Kidney (tissue), 13 donors: ENCODE measurements at regions not wholly inside any gene's neighbourhood (a gene's known extent, or its start where the extent isn't known, plus 50 kb on each side); places are given as distances from the start of the nearest gene placed in this dataset.

Experiments used
- DNase-seq, 5 donors: peaks; one replicate each; pipeline ENCODE4 v3.0.0-alpha.2; 2013 to 2020
- FAIRE-seq: peaks from 2 replicates; lab custom pipeline; 2012; peaks lifted over from hg19 to GRCh38; lab: Jason Lieb, UNC
- H3K27ac ChIP-seq, 2 donors: one replicate each; pipeline ENCODE4 v1.7.0; 2013; ENCODE audit warnings: low read depth in 2 of 2, low read length in 2 of 2, inconsistent platforms in 1 of 2
- H3K27me3 ChIP-seq: one replicate; pipeline ENCODE4 v1.7.1; 2013; ENCODE audit warnings: low read length, inconsistent platforms; ENCODE audit not compliant: control insufficient read depth, insufficient read depth
- H3K36me3 ChIP-seq, 3 donors: one replicate each; pipeline versions ENCODE4 v1.7.0 to v1.7.1; 2013; ENCODE audit warnings: low read length in 3 of 3, control low read depth in 1 of 3, inconsistent platforms in 1 of 3; ENCODE audit not compliant: insufficient read depth in 3 of 3, control insufficient read depth in 2 of 3
- H3K4me1 ChIP-seq, 3 donors: one replicate each; pipeline versions ENCODE4 v1.7.0 to v1.7.1; 2013; ENCODE audit warnings: low read length in 3 of 3, inconsistent platforms in 1 of 3, low read depth in 1 of 3; ENCODE audit not compliant: control insufficient read depth in 2 of 3, insufficient read depth in 2 of 3
- H3K4me3 ChIP-seq, 3 donors: one replicate each; pipeline versions ENCODE4 v1.7.0 to v1.8.1; 2013; ENCODE audit warnings: low read length in 3 of 3, control low read depth in 1 of 3, inconsistent platforms in 1 of 3
- H3K9ac ChIP-seq, 3 donors: one replicate each; pipeline versions ENCODE4 v1.7.0 to v1.7.1; 2013; ENCODE audit warnings: low read length in 3 of 3, control low read depth in 1 of 3, inconsistent platforms in 1 of 3
- H3K9me3 ChIP-seq, 3 donors: one replicate each; pipeline versions ENCODE4 v1.7.0 to v1.7.1; 2013; ENCODE audit warnings: low read length in 3 of 3, control low read depth in 1 of 3, inconsistent platforms in 1 of 3; ENCODE audit not compliant: control insufficient read depth in 2 of 3, insufficient read depth in 1 of 3
- intact Hi-C: fragments of 100-400 bp; cut with DNase I; formaldehyde crosslinking; loops from one replicate; pipeline ENCODE4 v1.11.1; 2022
- TF ChIP-seq, protein P1 (sequence below): IDR thresholded peaks from 3 replicates; pipeline ENCODE4 v1.5.1; 2012; ENCODE audit warnings: mild to moderate bottlenecking, moderate library complexity, borderline replicate concordance; ENCODE audit not compliant: insufficient read depth; ENCODE audit errors: extremely low read depth
- donor health status: control.
- donor health status: control.
- donor health status: control.
- donor health status: control.
- donor health status: control.
- donor health status: DM: yes; HTN: yes; CAD: no.
- donor health status: Normal renal cell carcinoma (clear cell type).

GRCh38 chr14:45531022-45531421 lies 278.0 kb upstream of the MIS18BP1 start:
- no peaks in the 10 kb centered on the region for H3K27me3 ChIP-seq
- no peak for FAIRE-seq
- intact Hi-C loops: no loop called here
- peaks cover 0 to 9% (median 3%) of the 10 kb centered on the region in 3 donors for H3K9me3 ChIP-seq
- no peak overlapping the region for H3K9ac ChIP-seq
- H3K4me3 ChIP-seq: no peak overlapping the region
- TF ChIP-seq, protein P1, sequence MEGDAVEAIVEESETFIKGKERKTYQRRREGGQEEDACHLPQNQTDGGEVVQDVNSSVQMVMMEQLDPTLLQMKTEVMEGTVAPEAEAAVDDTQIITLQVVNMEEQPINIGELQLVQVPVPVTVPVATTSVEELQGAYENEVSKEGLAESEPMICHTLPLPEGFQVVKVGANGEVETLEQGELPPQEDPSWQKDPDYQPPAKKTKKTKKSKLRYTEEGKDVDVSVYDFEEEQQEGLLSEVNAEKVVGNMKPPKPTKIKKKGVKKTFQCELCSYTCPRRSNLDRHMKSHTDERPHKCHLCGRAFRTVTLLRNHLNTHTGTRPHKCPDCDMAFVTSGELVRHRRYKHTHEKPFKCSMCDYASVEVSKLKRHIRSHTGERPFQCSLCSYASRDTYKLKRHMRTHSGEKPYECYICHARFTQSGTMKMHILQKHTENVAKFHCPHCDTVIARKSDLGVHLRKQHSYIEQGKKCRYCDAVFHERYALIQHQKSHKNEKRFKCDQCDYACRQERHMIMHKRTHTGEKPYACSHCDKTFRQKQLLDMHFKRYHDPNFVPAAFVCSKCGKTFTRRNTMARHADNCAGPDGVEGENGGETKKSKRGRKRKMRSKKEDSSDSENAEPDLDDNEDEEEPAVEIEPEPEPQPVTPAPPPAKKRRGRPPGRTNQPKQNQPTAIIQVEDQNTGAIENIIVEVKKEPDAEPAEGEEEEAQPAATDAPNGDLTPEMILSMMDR: no peak
- no peaks in the 10 kb centered on the region for H3K4me1 ChIP-seq
- no peak for DNase-seq
- no peak overlapping the region for H3K27ac ChIP-seq
- H3K36me3 ChIP-seq: no peaks in the 10 kb centered on the region

GRCh38 chr14:45526715-45527549 lies 273.9 kb upstream of the MIS18BP1 start:
- no peaks in the 10 kb centered on the region for H3K9me3 ChIP-seq
- FAIRE-seq (no peak), DNase-seq (peak in 4 of 5 donors; percentile 24 to 44 (median 28))
- no peaks in the 10 kb centered on the region for H3K4me1 ChIP-seq
- H3K9ac ChIP-seq: no peak overlapping the region
- H3K27ac ChIP-seq: no peak overlapping the region
- no peak overlapping the region for H3K4me3 ChIP-seq
- H3K36me3 ChIP-seq: no peaks in the 10 kb centered on the region
- intact Hi-C loops: no loop called here
- no peaks in the 10 kb centered on the region for H3K27me3 ChIP-seq
- TF ChIP-seq, protein P1: peak; percentile 51

GRCh38 chr14:45519766-45520165 lies 266.8 kb upstream of the MIS18BP1 start:
- FAIRE-seq (no peak), DNase-seq (no peak)
- H3K36me3 ChIP-seq: no peaks in the 10 kb centered on the region
- no peak overlapping the region for H3K9ac ChIP-seq
- H3K4me1 ChIP-seq: no peaks in the 10 kb centered on the region
- TF ChIP-seq, protein P1: no peak
- intact Hi-C loops: no loop called here
- H3K9me3 ChIP-seq: no peaks in the 10 kb centered on the region
- no peaks in the 10 kb centered on the region for H3K27me3 ChIP-seq
- no peak overlapping the region for H3K27ac ChIP-seq
- no peak overlapping the region for H3K4me3 ChIP-seq
